HEK293 (cell line): ENCODE measurements at regions not wholly inside any gene's neighbourhood (a gene's known extent, or its start where the extent isn't known, plus 50 kb on each side); places are given as distances from the start of the nearest gene placed in this dataset.

Experiments used
- CTCF ChIA-PET: fragments of 350-600 bp; formaldehyde crosslinking; extraction: SDS; loops from one replicate; lab custom pipeline; 2021; ENCODE audit warnings: antibody characterized with exemption; lab: Yijun Ruan, JAX
- POLR2A ChIA-PET: fragments of 300-600 bp; formaldehyde crosslinking; extraction: SDS; loops from one replicate; lab custom pipeline; 2020; ENCODE audit warnings: antibody characterized with exemption, inconsistent platforms; lab: Yijun Ruan, JAX
- H3K27ac ChIP-seq: fragments of 200-500 bp; sonication (Bioruptor generic); 2 replicates; pipeline ENCODE4 v1.5.1; 2014; ENCODE audit warnings: low read depth, low read length, control low read depth, inconsistent platforms; ENCODE audit errors: extremely low read depth
- H3K36me3 ChIP-seq, 2 experiments: fragments of 200-500 bp in 1 of 2; sonication (Bioruptor generic) in 1 of 2; 1 replicate in 1 of 2; 2 replicates in 1 of 2; pipeline ENCODE4 v1.5.1; 2014 to 2017; ENCODE audit warnings: inconsistent platforms in 2 of 2, low read length in 2 of 2; ENCODE audit not compliant: control insufficient read depth in 2 of 2, insufficient read depth in 1 of 2
- H3K4me1 ChIP-seq: fragments of 200-500 bp; sonication (Bioruptor generic); 2 replicates; pipeline ENCODE4 v1.5.1; 2014; ENCODE audit warnings: mild to moderate bottlenecking, low read length, inconsistent platforms; ENCODE audit not compliant: control insufficient read depth, insufficient read depth
- H3K4me3 ChIP-seq: 2 replicates; pipeline ENCODE4 v1.5.1; 2011; ENCODE audit warnings: low read depth, mild to moderate bottlenecking, control low read depth, low read length, moderate library complexity
- H3K9me3 ChIP-seq: fragments of 200-500 bp; sonication (Bioruptor generic); 2 replicates; pipeline ENCODE4 v1.5.1; 2014; ENCODE audit warnings: low read depth, low read length, inconsistent platforms; ENCODE audit not compliant: control insufficient read depth, insufficient read depth
- KLF1 ChIP-seq: fragments of 450-650 bp; formaldehyde crosslinking; IDR thresholded peaks from 2 replicates; pipeline ENCODE4 v1.5.1; 2016; ENCODE audit warnings: missing biosample characterization, missing genetic modification characterization
- PRDM1 ChIP-seq: fragments of 450-650 bp; formaldehyde crosslinking; IDR thresholded peaks from 2 replicates; pipeline ENCODE4; 2016; ENCODE audit warnings: missing biosample characterization, missing genetic modification characterization
- ZBTB1 ChIP-seq: fragments of 450-650 bp; formaldehyde crosslinking; IDR thresholded peaks from 2 replicates; pipeline ENCODE4 v1.5.1; 2016; ENCODE audit warnings: missing biosample characterization, missing genetic modification characterization
- ZBTB11 ChIP-seq: fragments of 450-650 bp; formaldehyde crosslinking; conservative IDR thresholded peaks from 2 replicates; pipeline ENCODE4 v1.5.1; 2016; ENCODE audit warnings: low read depth, missing biosample characterization, missing genetic modification characterization
- ZIC2 ChIP-seq: fragments of 450-650 bp; formaldehyde crosslinking; IDR thresholded peaks from 2 replicates; pipeline ENCODE4 v1.5.1; 2016; ENCODE audit warnings: missing biosample characterization, missing genetic modification characterization
- ZNF132 ChIP-seq: fragments of 450-650 bp; formaldehyde crosslinking; IDR thresholded peaks from 2 replicates; pipeline ENCODE4 v1.5.1; 2017; ENCODE audit warnings: missing biosample characterization, missing genetic modification characterization, borderline replicate concordance
- ZNF155 ChIP-seq: fragments of 450-650 bp; formaldehyde crosslinking; IDR thresholded peaks from 2 replicates; pipeline ENCODE4 v1.5.1; 2016; ENCODE audit warnings: missing biosample characterization, missing genetic modification characterization
- ZNF16 ChIP-seq: fragments of 450-650 bp; formaldehyde crosslinking; IDR thresholded peaks from 2 replicates; pipeline ENCODE4 v1.5.1; 2016; ENCODE audit warnings: low read depth, missing biosample characterization, missing genetic modification characterization
- ZNF202 ChIP-seq: fragments of 450-650 bp; formaldehyde crosslinking; IDR thresholded peaks from 2 replicates; pipeline ENCODE4 v1.5.1; 2016; ENCODE audit warnings: missing biosample characterization, missing genetic modification characterization, borderline replicate concordance
- ZNF239 ChIP-seq: fragments of 450-650 bp; formaldehyde crosslinking; IDR thresholded peaks from 2 replicates; pipeline ENCODE4 v1.5.1; 2016; ENCODE audit warnings: missing biosample characterization, missing genetic modification characterization
- ZNF335 ChIP-seq: fragments of 450-650 bp; formaldehyde crosslinking; conservative IDR thresholded peaks from 2 replicates; pipeline ENCODE4 v1.5.1; 2016; ENCODE audit warnings: missing biosample characterization, missing genetic modification characterization
- ZNF354C ChIP-seq: fragments of 450-650 bp; formaldehyde crosslinking; IDR thresholded peaks from 2 replicates; pipeline ENCODE4 v1.5.1; 2016; ENCODE audit warnings: missing biosample characterization, missing genetic modification characterization, low read depth, borderline replicate concordance
- ZNF544 ChIP-seq: fragments of 450-650 bp; formaldehyde crosslinking; IDR thresholded peaks from 2 replicates; pipeline ENCODE4 v1.5.0; 2017; ENCODE audit warnings: missing biosample characterization, missing genetic modification characterization
- ZNF645 ChIP-seq: fragments of 450-650 bp; formaldehyde crosslinking; IDR thresholded peaks from 2 replicates; pipeline ENCODE4; 2016; ENCODE audit warnings: missing biosample characterization, missing genetic modification characterization
- ZNF76 ChIP-seq: fragments of 450-650 bp; formaldehyde crosslinking; IDR thresholded peaks from 2 replicates; pipeline ENCODE4; 2016; ENCODE audit warnings: low read depth, missing biosample characterization, missing genetic modification characterization, borderline replicate concordance
- ZSCAN30 ChIP-seq: fragments of 450-650 bp; IDR thresholded peaks from 2 replicates; pipeline ENCODE4 v1.5.1; 2018; ENCODE audit warnings: missing biosample characterization, mild to moderate bottlenecking, missing genetic modification characterization, moderate library complexity
- TF ChIP-seq, protein P1 (sequence below): fragments of 450-650 bp; formaldehyde crosslinking; IDR thresholded peaks from 2 replicates; pipeline ENCODE4 v1.5.1; 2016; ENCODE audit warnings: missing biosample characterization, missing genetic modification characterization

DNA sequence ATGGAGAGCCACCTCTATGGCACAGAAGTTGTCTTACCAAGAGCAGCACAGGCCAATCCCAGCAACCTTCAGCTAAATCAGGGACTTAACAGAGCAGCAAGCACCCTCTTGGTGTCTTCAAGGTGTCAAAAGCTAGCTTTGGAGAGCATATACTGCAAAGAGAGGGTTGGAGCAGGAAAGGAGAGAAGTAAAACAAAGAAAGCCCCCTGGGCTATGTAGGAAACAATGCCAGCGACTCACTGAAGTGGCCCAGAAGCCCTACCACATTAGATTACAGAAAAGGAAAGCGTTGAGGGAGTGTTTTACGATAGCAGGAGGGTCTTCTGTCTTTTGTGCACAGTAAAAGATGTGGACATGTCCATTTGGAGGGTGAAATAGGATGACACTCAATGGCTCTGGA is 233.4 kb downstream of the MREG start:
- CTCF ChIA-PET = no interaction called here
- no peak overlapping the region for H3K4me3 ChIP-seq
- TF ChIP-seq ZNF202 (tag by site-specific recombination) (no peak), ZBTB1 (tag by site-specific recombination) (no peak), ZNF239 (tag by site-specific recombination) (no peak), ZBTB11 (tag by site-specific recombination) (no peak)
- no peak overlapping the region for H3K27ac ChIP-seq
- no peaks in the 10 kb centered on the region for H3K9me3 ChIP-seq
- POLR2A ChIA-PET = no interaction called here
- no peaks in the 10 kb centered on the region for H3K36me3 ChIP-seq
- H3K4me1 ChIP-seq = peaks cover 2% of the 10 kb centered on the region

GRCh38 chr2:215777465-215778044 is 235.8 kb downstream of the MREG start:
- Histone ChIP-seq H3K27ac (no peak overlapping the region), H3K9me3 (no peaks in the 10 kb centered on the region), H3K4me1 (peaks cover 7% of the 10 kb centered on the region), H3K36me3 (no peaks in the 10 kb centered on the region), H3K4me3 (no peak overlapping the region)
- ChIA-PET CTCF (interaction anchor here (0.7 kb wide), 1 partner anchor 287 kb away, joined by 3 read pairs; no protein-coding TSS in a partner anchor), POLR2A (no interaction called here)
- no peak for TF ChIP-seq PRDM1 (tag by site-specific recombination)
- no peak for TF ChIP-seq ZSCAN30 (tag by site-specific recombination)
- TF ChIP-seq ZNF155 (tag by site-specific recombination) = no peak
- TF ChIP-seq ZNF645 (tag by site-specific recombination) = no peak
- TF ChIP-seq, protein P1, sequence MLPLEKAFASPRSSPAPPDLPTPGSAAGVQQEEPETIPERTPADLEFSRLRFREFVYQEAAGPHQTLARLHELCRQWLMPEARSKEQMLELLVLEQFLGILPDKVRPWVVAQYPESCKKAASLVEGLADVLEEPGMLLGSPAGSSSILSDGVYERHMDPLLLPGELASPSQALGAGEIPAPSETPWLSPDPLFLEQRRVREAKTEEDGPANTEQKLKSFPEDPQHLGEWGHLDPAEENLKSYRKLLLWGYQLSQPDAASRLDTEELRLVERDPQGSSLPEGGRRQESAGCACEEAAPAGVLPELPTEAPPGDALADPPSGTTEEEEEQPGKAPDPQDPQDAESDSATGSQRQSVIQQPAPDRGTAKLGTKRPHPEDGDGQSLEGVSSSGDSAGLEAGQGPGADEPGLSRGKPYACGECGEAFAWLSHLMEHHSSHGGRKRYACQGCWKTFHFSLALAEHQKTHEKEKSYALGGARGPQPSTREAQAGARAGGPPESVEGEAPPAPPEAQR (tag by site-specific recombination) = no peak
- TF ChIP-seq ZNF544 = no peak
- no peak for TF ChIP-seq KLF1 (tag by site-specific recombination)
- TF ChIP-seq ZNF132 = no peak
- no peak for TF ChIP-seq ZNF335 (tag by site-specific recombination)
- no peak for TF ChIP-seq ZNF16 (tag by site-specific recombination)
- TF ChIP-seq ZIC2 (tag by site-specific recombination) = no peak
- no peak for TF ChIP-seq ZNF76 (tag by site-specific recombination)
- no peak for TF ChIP-seq ZNF354C (tag by site-specific recombination)
- TF ChIP-seq, all 188 proteins: peak for 0
